IMR-90 (cell line): ENCODE measurements at regions not wholly inside any gene's neighbourhood (a gene's known extent, or its start where the extent isn't known, plus 50 kb on each side); places are given as distances from the start of the nearest gene placed in this dataset.
"Not testable (repeated sequence)": the region's sequence is repeated elsewhere in the genome, so short reads cannot be mapped to it uniquely, and the experiment has no call there.

Experiments
- ATAC-seq: fragments of 200-7000 bp; cut with Tn5 transposase; 2 replicates; pipeline ENCODE4 v1.9.1; 2020; ENCODE audit warnings: low read depth, mild to moderate bottlenecking, moderate library complexity
- BruUV-seq: library from RNA; stranded (reverse); fragments of 400-500 nt; replicated peaks from 2 replicates; lab custom pipeline; 2021; lab: Mats Ljungman, UMichigan
- CTCF ChIA-PET: fragments of 300-600 bp; formaldehyde crosslinking; extraction: SDS; loops from one replicate; lab custom pipeline; 2021; ENCODE audit warnings: antibody characterized with exemption; lab: Yijun Ruan, JAX
- POLR2A ChIA-PET: fragments of 300-600 bp; sonication (Branson Sonifier 250); formaldehyde crosslinking; loops from one replicate; lab custom pipeline; 2022; ENCODE audit warnings: antibody characterized with exemption; ENCODE audit not compliant: unreplicated experiment; lab: Charles Lee
- DNase-seq: peaks from one replicate; pipeline ENCODE4 v3.0.0; 2013
- H2AFZ ChIP-seq: replicated peaks from 2 replicates; pipeline ENCODE3; 2013; ENCODE audit warnings: low read length, mild to moderate bottlenecking; ENCODE audit not compliant: poor library complexity
- H2AK5ac ChIP-seq: 2 replicates; pipeline ENCODE4 v1.6.1; 2013; ENCODE audit warnings: low read depth, low read length, inconsistent platforms
- H2AK9ac ChIP-seq: replicated peaks from 2 replicates; pipeline ENCODE3; 2013; ENCODE audit warnings: mild to moderate bottlenecking, low read depth, low read length, moderate library complexity; ENCODE audit not compliant: poor library complexity
- H2BK120ac ChIP-seq: 2 replicates; pipeline ENCODE4 v1.6.1; 2013; ENCODE audit warnings: low read depth, low read length, inconsistent platforms
- H2BK15ac ChIP-seq: 3 replicates; pipeline ENCODE4 v1.6.1; 2013; ENCODE audit warnings: low read depth, low read length, inconsistent platforms
- H2BK20ac ChIP-seq: 2 replicates; pipeline ENCODE4 v1.6.1; 2013; ENCODE audit warnings: low read depth, mild to moderate bottlenecking, inconsistent platforms, low read length, moderate library complexity
- H2BK5ac ChIP-seq: 2 replicates; pipeline ENCODE4 v1.6.1; 2013; ENCODE audit warnings: mild to moderate bottlenecking, low read depth, low read length, inconsistent platforms; ENCODE audit not compliant: poor library complexity, severe bottlenecking
- H3K14ac ChIP-seq: replicated peaks from 2 replicates; pipeline ENCODE4 v1.6.1; 2013; ENCODE audit warnings: low read depth, low read length, inconsistent platforms
- H3K18ac ChIP-seq: 2 replicates; pipeline ENCODE4 v1.6.1; 2013; ENCODE audit warnings: low read depth, low read length, control low read depth
- H3K23ac ChIP-seq: 2 replicates; pipeline ENCODE4 v1.6.1; 2013; ENCODE audit warnings: low read depth, low read length, inconsistent platforms
- H3K27ac ChIP-seq: 2 replicates; pipeline ENCODE4 v1.5.1; 2013; ENCODE audit warnings: mild to moderate bottlenecking, control low read depth, low read length; ENCODE audit not compliant: insufficient read depth
- H3K27me3 ChIP-seq: 2 replicates; pipeline ENCODE4 v1.6.1; 2013; ENCODE audit warnings: low read length; ENCODE audit not compliant: control insufficient read depth, insufficient read depth
- H3K36me3 ChIP-seq: 2 replicates; pipeline ENCODE4 v1.6.1; 2013; ENCODE audit warnings: low read length, mixed read lengths; ENCODE audit not compliant: control insufficient read depth, insufficient read depth
- H3K4ac ChIP-seq: 2 replicates; pipeline ENCODE4 v1.6.1; 2013; ENCODE audit warnings: low read depth, low read length, inconsistent platforms
- H3K4me1 ChIP-seq: 2 replicates; pipeline ENCODE4 v1.6.1; 2013; ENCODE audit warnings: low read length, mixed read lengths; ENCODE audit not compliant: control insufficient read depth, insufficient read depth
- H3K4me2 ChIP-seq: 2 replicates; pipeline ENCODE4 v1.6.1; 2013; ENCODE audit warnings: low read depth, mild to moderate bottlenecking, control low read depth, low read length, moderate library complexity
- H3K4me3 ChIP-seq: 2 replicates; pipeline ENCODE4 v1.5.1; 2013; ENCODE audit warnings: low read depth, mild to moderate bottlenecking, control low read depth, low read length, moderate library complexity; ENCODE audit not compliant: insufficient read depth
- H3K56ac ChIP-seq: 2 replicates; pipeline ENCODE4 v1.6.1; 2013; ENCODE audit warnings: low read length, inconsistent platforms; ENCODE audit not compliant: insufficient read depth; ENCODE audit errors: extremely low read depth
- H3K79me1 ChIP-seq, 2 experiments: 2 replicates each; pipeline ENCODE4 v1.6.1; 2013; ENCODE audit warnings: low read length in 2 of 2, inconsistent platforms in 1 of 2, low read depth in 1 of 2
- H3K9ac ChIP-seq: 2 replicates; pipeline ENCODE4 v1.6.1; 2013; ENCODE audit warnings: low read depth, low read length, control low read depth
- H3K9me1 ChIP-seq: 2 replicates; pipeline ENCODE4 v1.6.1; 2013; ENCODE audit warnings: low read length, inconsistent platforms; ENCODE audit not compliant: insufficient read depth
- H3K9me3 ChIP-seq: 2 replicates; pipeline ENCODE4 v1.6.1; 2013; ENCODE audit warnings: low read length; ENCODE audit not compliant: control insufficient read depth, insufficient read depth
- H4K20me1 ChIP-seq: 2 replicates; pipeline ENCODE4 v1.6.1; 2013; ENCODE audit warnings: low read length, inconsistent platforms; ENCODE audit not compliant: insufficient read depth
- H4K5ac ChIP-seq: 2 replicates; pipeline ENCODE4 v1.6.1; 2013; ENCODE audit warnings: mild to moderate bottlenecking, low read depth, low read length, control low read depth
- H4K8ac ChIP-seq, 2 experiments: 2 replicates each; pipeline ENCODE4 v1.6.1; 2013; ENCODE audit warnings: low read depth in 2 of 2, low read length in 2 of 2, control low read depth in 1 of 2, inconsistent platforms in 1 of 2
- H4K91ac ChIP-seq: 2 replicates; pipeline ENCODE4 v1.6.1; 2013; ENCODE audit warnings: low read depth, low read length, inconsistent platforms; ENCODE audit not compliant: insufficient read depth
- WGBS, 2 experiments: methylation state at CpG; one replicate each; pipeline versions ENCODE4 v1.1.5 to v1.1.7; 2013; ENCODE audit warnings: missing lambda C conversion rate in 2 of 2; ENCODE audit not compliant: insufficient read length in 1 of 2; ENCODE audit errors: extremely low coverage in 2 of 2; 5-methylcytosine and 5-hydroxymethylcytosine counted together
- dilution Hi-C: fragments of 300-500 bp; cut with HindIII; formaldehyde crosslinking; loops from one replicate; pipeline ENCODE4 v1.14.3; 2018; ENCODE audit warnings: low sequenced_read_pairs; ENCODE audit not compliant: unreplicated experiment
- in situ Hi-C: fragments of 300-500 bp; cut with MboI; formaldehyde crosslinking; loops from 3 replicates; pipeline ENCODE4 v1.14.3; 2019; ENCODE audit warnings: low sequenced_read_pairs, inconsistent platforms, mixed read lengths
- intact Hi-C: fragments of 100-400 bp; cut with micrococcal nuclease; formaldehyde crosslinking; loops from 2 replicates; pipeline ENCODE4 v1.10.0; 2022

DNA sequence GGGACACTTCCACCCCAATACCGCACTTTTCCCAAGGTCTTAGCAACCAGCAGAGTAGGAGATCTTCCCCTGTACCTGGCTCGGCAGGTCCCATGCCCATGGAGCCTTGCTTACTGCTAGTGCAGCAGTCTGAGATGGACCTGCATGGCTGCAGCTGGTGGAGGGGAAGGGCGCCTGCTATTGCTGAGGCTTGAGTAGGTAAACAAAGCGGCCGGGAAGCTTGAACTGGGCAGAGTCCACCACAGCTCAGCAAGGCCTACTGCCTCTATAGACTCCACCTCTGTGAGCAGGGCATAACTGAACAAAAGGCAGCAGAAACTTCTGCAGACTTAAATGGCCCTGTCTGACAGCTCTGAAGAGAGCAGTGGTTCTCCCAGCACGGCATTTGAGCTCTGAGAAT lies 90.4 kb upstream of the ADAMTS18 start:
- H4K91ac ChIP-seq, H2BK15ac ChIP-seq, H3K4me3 ChIP-seq, BruUV-seq, dilution Hi-C loops, H2BK20ac ChIP-seq, H2BK120ac ChIP-seq, ATAC-seq, H3K4ac ChIP-seq, H3K4me1 ChIP-seq, POLR2A ChIA-PET, H3K36me3 ChIP-seq, H3K9ac ChIP-seq, H3K9me1 ChIP-seq, H3K79me1 ChIP-seq, CTCF ChIA-PET, H3K56ac ChIP-seq, H2AFZ ChIP-seq, H3K4me2 ChIP-seq, H2BK5ac ChIP-seq, H3K23ac ChIP-seq, DNase-seq, H3K18ac ChIP-seq, H4K5ac ChIP-seq, H3K9me3 ChIP-seq, intact Hi-C loops, H3K14ac ChIP-seq, H4K20me1 ChIP-seq, in situ Hi-C loops, H2AK9ac ChIP-seq, H3K27me3 ChIP-seq, H4K8ac ChIP-seq, H3K27ac ChIP-seq, H2AK5ac ChIP-seq: not testable (repeated sequence)
- no CpG with 5 or more reads among the region's 6 CpGs for WGBS, 2 experiments
